Keratinocyte (primary cell): ENCODE measurements at regions not wholly inside any gene's neighbourhood (a gene's known extent, or its start where the extent isn't known, plus 50 kb on each side); places are given as distances from the start of the nearest gene placed in this dataset.

ENCODE experiments used
- DNase-seq: peaks from one replicate; pipeline ENCODE4 v3.0.0-alpha.2; 2011; ENCODE audit warnings: low read depth, missing footprints, low spot score
- FAIRE-seq: peaks from 2 replicates; lab custom pipeline; 2011; peaks lifted over from hg19 to GRCh38; lab: Jason Lieb, UNC
- H2AFZ ChIP-seq: 2 replicates; pipeline ENCODE4 v1.6.0; 2012; ENCODE audit warnings: low read length, control low read depth, inconsistent platforms; ENCODE audit not compliant: control insufficient read depth
- H3K27ac ChIP-seq: 2 replicates; pipeline ENCODE4 v1.5.1; 2011; ENCODE audit warnings: low read length; ENCODE audit not compliant: control insufficient read depth, insufficient read depth
- H3K27me3 ChIP-seq: 3 replicates; pipeline ENCODE4 v1.6.0; 2011; ENCODE audit warnings: low read length; ENCODE audit not compliant: control insufficient read depth, insufficient read depth; ENCODE audit errors: extremely low read depth
- H3K36me3 ChIP-seq, 2 experiments: 2 replicates in 1 of 2; 3 replicates in 1 of 2; pipeline ENCODE4 v1.5.1; 2011; ENCODE audit warnings: low read length in 2 of 2, mild to moderate bottlenecking in 1 of 2; ENCODE audit not compliant: control insufficient read depth in 2 of 2, insufficient read depth in 2 of 2; ENCODE audit errors: extremely low read depth in 1 of 2
- H3K4me1 ChIP-seq: 3 replicates; pipeline ENCODE4 v1.5.1; 2011; ENCODE audit warnings: low read length; ENCODE audit not compliant: control insufficient read depth, insufficient read depth; ENCODE audit errors: extremely low read depth
- H3K4me2 ChIP-seq: 3 replicates; pipeline ENCODE4 v1.6.0; 2011; ENCODE audit warnings: low read depth, low read length; ENCODE audit not compliant: control insufficient read depth, insufficient read depth; ENCODE audit errors: extremely low read depth
- H3K4me3 ChIP-seq, 3 experiments: fragments of 200-600 bp in 1 of 3; sonication (generic) in 1 of 3; 2 replicates in 2 of 3; 3 replicates in 1 of 3; pipeline ENCODE4 v1.5.1; 2011 to 2016; ENCODE audit warnings: low read length in 3 of 3, mild to moderate bottlenecking in 3 of 3, control low read depth in 2 of 3, inconsistent platforms in 1 of 3, low read depth in 1 of 3, mixed read lengths in 1 of 3, mixed run types in 1 of 3, moderate library complexity in 1 of 3; ENCODE audit not compliant: control insufficient read depth in 2 of 3, insufficient read depth in 2 of 3; ENCODE audit errors: extremely low read depth in 1 of 3
- H3K79me2 ChIP-seq: 2 replicates; pipeline ENCODE4 v1.6.0; 2012; ENCODE audit warnings: low read length; ENCODE audit not compliant: control insufficient read depth, insufficient read depth
- H3K9ac ChIP-seq: 3 replicates; pipeline ENCODE4 v1.6.0; 2011; ENCODE audit warnings: low read length; ENCODE audit not compliant: control insufficient read depth, insufficient read depth; ENCODE audit errors: extremely low read depth
- H3K9me1 ChIP-seq: 3 replicates; pipeline ENCODE4 v1.6.0; 2011; ENCODE audit warnings: low read length; ENCODE audit not compliant: control insufficient read depth, insufficient read depth; ENCODE audit errors: extremely low read depth
- H3K9me3 ChIP-seq: 2 replicates; pipeline ENCODE4 v1.5.1; 2012; ENCODE audit warnings: low read depth, low read length; ENCODE audit not compliant: control insufficient read depth
- H4K20me1 ChIP-seq: 3 replicates; pipeline ENCODE4 v1.6.0; 2011; ENCODE audit warnings: low read length; ENCODE audit not compliant: control insufficient read depth, insufficient read depth; ENCODE audit errors: extremely low read depth
- CTCF ChIP-seq, 3 experiments: IDR thresholded peaks in 1 of 3; conservative IDR thresholded peaks in 1 of 3; optimal IDR thresholded peaks in 1 of 3; 2 replicates in 2 of 3; 3 replicates in 1 of 3; pipeline versions ENCODE3 to v1.5.1; 2011; ENCODE audit warnings: low read length in 3 of 3, mild to moderate bottlenecking in 3 of 3, moderate library complexity in 2 of 3, control low read depth in 1 of 3, inconsistent platforms in 1 of 3; ENCODE audit not compliant: insufficient read depth in 2 of 3; ENCODE audit errors: extremely low read depth in 1 of 3
- EZH2 ChIP-seq: IDR thresholded peaks from one replicate; pipeline ENCODE4 v1.6.1; 2012; ENCODE audit warnings: inconsistent platforms, mild to moderate bottlenecking, low read length, moderate library complexity
- dilution Hi-C: fragments of 300-500 bp; cut with MboI; formaldehyde crosslinking; loops from one replicate; pipeline ENCODE4 v1.7.0; 2020; ENCODE audit warnings: low sequenced_read_pairs; ENCODE audit not compliant: extremely low pct_ligation_motif_present

- Histone ChIP-seq H3K9me1 (no peaks in the 10 kb centered on the region), H3K9me3 (no peaks in the 10 kb centered on the region), H3K4me3 (no peak overlapping the region), H3K79me2 (no peaks in the 10 kb centered on the region), H4K20me1 (no peaks in the 10 kb centered on the region), H3K27me3 (no peaks in the 10 kb centered on the region), H3K36me3 (no peaks in the 10 kb centered on the region), H3K27ac (no peak overlapping the region), H3K4me2 (no peak overlapping the region), H2AFZ (no peak overlapping the region), H3K4me1 (no peaks in the 10 kb centered on the region), H3K9ac (no peak overlapping the region)
- TF ChIP-seq EZH2: no peak
- TF ChIP-seq CTCF (optimal IDR thresholded peaks at IDR 0.05 in 1 of 3, IDR thresholded peaks at IDR 0.05 in 1 of 3, conservative IDR thresholded peaks at IDR 0.05 in 1 of 3; ENCODE audit: extremely low read depth in 1 of 3, insufficient read depth in 2 of 3, low read length in 3 of 3): no peak
- dilution Hi-C loops: no loop called here
- FAIRE-seq: no peak
- no peak for DNase-seq
These were observed 250.8 kb upstream of the EDNRB start for GRCh38 chr13:78169386-78169785.

- TF ChIP-seq EZH2 (no peak), CTCF (optimal IDR thresholded peaks at IDR 0.05 in 1 of 3, IDR thresholded peaks at IDR 0.05 in 1 of 3, conservative IDR thresholded peaks at IDR 0.05 in 1 of 3; ENCODE audit: extremely low read depth in 1 of 3, insufficient read depth in 2 of 3, low read length in 3 of 3) (no peak)
- FAIRE-seq: no peak
- Histone ChIP-seq H3K9ac (no peak overlapping the region), H2AFZ (no peak overlapping the region), H3K4me2 (no peak overlapping the region), H3K9me1 (no peaks in the 10 kb centered on the region), H3K9me3 (no peaks in the 10 kb centered on the region), H3K27me3 (no peaks in the 10 kb centered on the region), H3K27ac (no peak overlapping the region), H3K4me3 (no peak overlapping the region), H3K4me1 (no peaks in the 10 kb centered on the region), H3K79me2 (no peaks in the 10 kb centered on the region), H3K36me3 (no peaks in the 10 kb centered on the region), H4K20me1 (no peaks in the 10 kb centered on the region)
- dilution Hi-C loops: no loop called here
- no peak for DNase-seq
These were observed 250.3 kb upstream of the EDNRB start for GRCh38 chr13:78168981-78169380.
